Stimulated activated memory B cell treated with anti-CD40 and anti-IgM and Interleukin-4, amounts not matched to agents 10 μg/mL and 1 μg/mL and 100 μg/mL, for 72 hours (primary cell): ENCODE measurements at regions not wholly inside any gene's neighbourhood (a gene's known extent, or its start where the extent isn't known, plus 50 kb on each side); places are given as distances from the start of the nearest gene placed in this dataset.

Experiments
- ATAC-seq: fragments of 150-1000 bp; cut with Tn5 transposase; 2 replicates; pipeline ENCODE4 v1.10.0; 2021
- H3K27ac Mint-ChIP-seq: one replicate; pipeline ENCODE4 v1.8.0; 2022; ENCODE audit warnings: mild to moderate bottlenecking, mixed read lengths
- H3K27me3 Mint-ChIP-seq: one replicate; pipeline ENCODE4 v1.8.0; 2022; ENCODE audit warnings: mixed read lengths
- H3K36me3 Mint-ChIP-seq: one replicate; pipeline ENCODE4 v1.8.0; 2022; ENCODE audit warnings: mixed read lengths
- H3K4me1 Mint-ChIP-seq: one replicate; pipeline ENCODE4 v1.8.0; 2022; ENCODE audit warnings: mixed read lengths
- H3K4me3 Mint-ChIP-seq: one replicate; pipeline ENCODE4 v1.8.0; 2022; ENCODE audit warnings: mild to moderate bottlenecking, moderate library complexity, mixed read lengths
- H3K9me3 Mint-ChIP-seq: one replicate; pipeline ENCODE4 v1.8.0; 2022; ENCODE audit warnings: mixed read lengths

DNA sequence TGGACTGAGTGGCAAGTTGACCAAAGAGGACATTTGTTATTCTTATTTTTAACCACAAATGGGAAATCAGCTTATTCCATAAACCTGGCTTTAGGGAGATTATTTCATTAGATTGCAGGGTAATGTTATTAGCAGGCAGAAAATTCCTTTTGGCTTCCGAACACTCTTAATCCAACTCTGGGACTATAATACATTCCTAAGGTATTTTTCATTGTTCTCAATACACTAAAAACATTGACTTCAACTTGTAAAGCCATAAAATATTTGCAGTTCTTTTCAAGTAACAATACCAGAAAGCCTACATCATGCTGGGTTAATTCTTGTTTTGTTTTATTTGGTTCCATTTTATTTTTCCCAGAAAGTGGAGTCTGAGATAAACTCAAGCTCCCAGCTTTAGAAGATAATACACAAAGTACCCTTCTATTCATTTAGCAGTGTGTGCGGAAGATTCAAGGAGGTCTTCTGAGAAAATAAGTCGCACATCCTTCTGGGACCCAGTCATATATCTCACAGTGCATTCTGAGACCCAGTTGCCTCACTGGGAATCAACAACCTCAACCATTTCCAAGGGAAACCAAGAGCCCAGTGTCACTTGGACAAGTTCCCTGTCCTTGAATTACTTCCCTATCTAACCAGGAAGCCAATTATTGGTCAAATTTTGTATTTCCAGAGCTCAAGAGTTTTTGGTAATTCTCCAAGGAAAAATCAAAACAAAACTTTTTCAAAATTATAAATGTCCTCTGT lies 389.6 kb upstream of the DYNLRB2 start:
- no peak for ATAC-seq

GRCh38 chr16:80148826-80149225 lies 392.0 kb upstream of the DYNLRB2 start:
- H3K27ac Mint-ChIP-seq: no peak overlapping the region
- ATAC-seq: no peak
- H3K36me3 Mint-ChIP-seq: no peaks in the 10 kb centered on the region
- H3K9me3 Mint-ChIP-seq: peaks cover 2% of the 10 kb centered on the region
- no peak overlapping the region for H3K4me3 Mint-ChIP-seq
- peaks cover 16% of the 10 kb centered on the region for H3K27me3 Mint-ChIP-seq
- no peaks in the 10 kb centered on the region for H3K4me1 Mint-ChIP-seq

More for the DNA sequence above, 389.6 kb upstream of the DYNLRB2 start:
- Mint-ChIP-seq H3K4me1 (no peaks in the 10 kb centered on the region), H3K27me3 (peaks cover 2% of the 10 kb centered on the region), H3K36me3 (no peaks in the 10 kb centered on the region), H3K9me3 (peaks cover 4% of the 10 kb centered on the region), H3K4me3 (no peak overlapping the region), H3K27ac (no peak overlapping the region)

GRCh38 chr16:80147026-80147655 lies 393.7 kb upstream of the DYNLRB2 start:
- Mint-ChIP-seq H3K36me3 (no peaks in the 10 kb centered on the region), H3K27ac (no peak overlapping the region), H3K4me3 (no peak overlapping the region), H3K9me3 (peaks cover 3% of the 10 kb centered on the region), H3K27me3 (peaks cover 16% of the 10 kb centered on the region), H3K4me1 (no peaks in the 10 kb centered on the region)
- no peak for ATAC-seq

GRCh38 chr16:80144191-80144590 lies 396.6 kb upstream of the DYNLRB2 start:
- H3K36me3 Mint-ChIP-seq: no peaks in the 10 kb centered on the region
- no peak overlapping the region for H3K4me3 Mint-ChIP-seq
- ATAC-seq: peak; percentile 63
- no peaks in the 10 kb centered on the region for H3K4me1 Mint-ChIP-seq
- peaks cover 16% of the 10 kb centered on the region for H3K27me3 Mint-ChIP-seq
- peaks cover 11% of the 10 kb centered on the region for H3K9me3 Mint-ChIP-seq
- no peak overlapping the region for H3K27ac Mint-ChIP-seq

GRCh38 chr16:80142940-80143339 lies 397.9 kb upstream of the DYNLRB2 start:
- Mint-ChIP-seq H3K27me3 (peaks cover 16% of the 10 kb centered on the region), H3K36me3 (no peaks in the 10 kb centered on the region), H3K27ac (no peak overlapping the region), H3K4me3 (no peak overlapping the region), H3K9me3 (peaks cover 11% of the 10 kb centered on the region), H3K4me1 (no peaks in the 10 kb centered on the region)
- no peak for ATAC-seq

DNA sequence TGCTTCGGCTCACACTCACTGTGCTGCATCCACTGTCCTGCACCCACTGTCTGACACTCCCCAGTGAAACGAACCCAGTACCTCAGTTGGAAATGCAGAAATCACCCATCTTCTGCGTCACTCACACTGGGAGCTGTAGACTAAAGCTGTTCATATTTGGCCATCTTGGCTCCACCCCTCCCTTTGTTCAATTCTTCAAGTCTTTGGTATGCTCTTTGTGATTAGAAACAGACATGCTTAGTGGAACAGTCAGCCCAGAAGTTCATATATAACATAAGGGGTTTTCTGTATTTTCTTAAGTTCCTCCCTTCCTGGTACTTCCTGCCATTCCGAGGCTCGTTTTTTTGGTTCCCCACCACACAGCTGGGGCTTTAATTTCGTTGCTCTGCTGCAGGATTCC lies 398.5 kb upstream of the DYNLRB2 start:
- Mint-ChIP-seq H3K4me1 (no peaks in the 10 kb centered on the region), H3K27ac (no peak overlapping the region), H3K9me3 (peaks cover 11% of the 10 kb centered on the region), H3K36me3 (no peaks in the 10 kb centered on the region), H3K4me3 (no peak overlapping the region), H3K27me3 (peaks cover 16% of the 10 kb centered on the region)
- no peak for ATAC-seq

DNA sequence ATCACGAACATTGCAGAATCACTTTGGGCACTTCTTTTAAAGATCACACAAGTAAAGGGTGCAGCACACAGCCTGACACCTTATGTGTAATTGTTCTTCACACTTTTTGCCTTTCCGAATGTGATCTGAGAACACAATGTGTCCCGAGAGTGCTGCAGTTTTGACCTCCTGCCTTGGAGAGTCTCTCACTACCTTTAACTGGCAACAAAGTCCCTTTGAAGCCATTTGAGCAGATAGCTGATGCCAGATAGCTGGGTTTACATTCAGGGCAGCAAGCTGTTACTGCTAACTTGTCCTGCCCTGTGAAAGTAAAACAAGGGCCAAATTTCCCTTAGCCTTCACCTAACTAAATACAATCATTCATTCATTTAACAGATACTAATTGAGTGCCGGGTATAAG lies 411.0 kb upstream of the DYNLRB2 start:
- no peak overlapping the region for H3K27ac Mint-ChIP-seq
- H3K4me1 Mint-ChIP-seq: no peaks in the 10 kb centered on the region
- no peaks in the 10 kb centered on the region for H3K27me3 Mint-ChIP-seq
- no peaks in the 10 kb centered on the region for H3K36me3 Mint-ChIP-seq
- no peak for ATAC-seq
- H3K9me3 Mint-ChIP-seq: no peaks in the 10 kb centered on the region
- no peak overlapping the region for H3K4me3 Mint-ChIP-seq

DNA sequence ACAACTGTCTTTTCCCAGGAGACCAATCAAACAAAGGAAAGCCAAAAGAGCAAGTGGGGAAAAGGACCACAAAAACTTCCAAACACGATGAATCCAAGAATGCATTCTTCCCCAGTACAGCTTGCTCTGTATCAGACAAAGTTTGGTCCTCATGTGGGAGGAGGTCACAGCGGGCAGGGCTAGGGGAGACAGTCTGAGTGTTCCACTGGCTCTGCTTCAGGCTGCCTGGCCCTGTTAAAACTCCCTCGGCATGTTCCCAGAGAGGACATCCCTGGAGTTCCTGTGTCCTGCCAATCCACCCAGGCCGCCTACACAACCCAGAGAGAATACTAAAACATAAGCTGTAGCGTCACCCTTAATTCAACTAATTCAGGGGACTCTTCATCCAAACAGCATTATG lies 415.1 kb upstream of the DYNLRB2 start:
- ATAC-seq: no peak
- no peaks in the 10 kb centered on the region for H3K4me1 Mint-ChIP-seq
- H3K36me3 Mint-ChIP-seq: no peaks in the 10 kb centered on the region
- no peak overlapping the region for H3K27ac Mint-ChIP-seq
- H3K4me3 Mint-ChIP-seq: no peak overlapping the region
- H3K27me3 Mint-ChIP-seq: no peaks in the 10 kb centered on the region
- no peaks in the 10 kb centered on the region for H3K9me3 Mint-ChIP-seq

DNA sequence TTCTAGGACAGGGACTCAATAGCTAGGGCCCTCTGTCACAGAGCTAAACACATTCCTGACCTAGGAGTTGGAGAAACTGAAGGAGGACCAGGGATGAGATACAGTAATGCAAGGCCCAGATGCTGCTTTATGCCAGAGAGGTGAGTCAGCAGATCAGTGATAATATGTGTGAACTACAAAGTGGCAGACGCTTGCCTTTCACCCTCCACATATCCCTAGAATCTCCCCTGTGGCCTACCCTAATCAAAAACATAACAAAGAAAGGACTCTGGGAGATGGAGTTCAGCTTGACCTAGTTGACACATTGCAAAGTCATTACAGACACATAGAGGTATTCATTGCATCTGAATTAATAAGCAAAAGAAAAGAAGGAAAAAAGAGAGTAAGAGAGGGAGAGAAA lies 417.6 kb upstream of the DYNLRB2 start:
- no peaks in the 10 kb centered on the region for H3K4me1 Mint-ChIP-seq
- ATAC-seq: no peak
- H3K9me3 Mint-ChIP-seq: no peaks in the 10 kb centered on the region
- no peaks in the 10 kb centered on the region for H3K27me3 Mint-ChIP-seq
- no peak overlapping the region for H3K27ac Mint-ChIP-seq
- H3K4me3 Mint-ChIP-seq: no peak overlapping the region
- no peaks in the 10 kb centered on the region for H3K36me3 Mint-ChIP-seq

GRCh38 chr16:80122115-80122514 lies 418.7 kb upstream of the DYNLRB2 start:
- ATAC-seq: no peak
- Mint-ChIP-seq H3K4me1 (no peaks in the 10 kb centered on the region), H3K27ac (no peak overlapping the region), H3K27me3 (no peaks in the 10 kb centered on the region), H3K4me3 (no peak overlapping the region), H3K36me3 (no peaks in the 10 kb centered on the region), H3K9me3 (no peaks in the 10 kb centered on the region)

DNA sequence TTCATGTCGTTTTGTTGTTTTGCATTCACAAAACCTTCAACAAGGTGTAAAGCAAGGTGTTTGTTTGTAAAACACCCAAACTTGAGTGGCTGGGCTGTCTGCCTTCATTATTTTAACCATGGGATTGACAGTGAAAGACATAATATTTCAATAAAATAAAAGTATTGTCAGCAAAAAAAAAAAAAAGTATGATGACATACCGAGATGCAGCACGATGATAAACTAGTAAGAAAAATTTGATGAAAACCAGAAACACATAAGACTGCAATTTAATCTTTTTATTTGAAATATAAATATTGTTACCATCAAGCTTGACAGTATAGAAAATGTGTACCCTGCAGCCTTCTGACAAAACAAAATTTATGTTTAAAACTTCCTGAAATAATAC lies 419.3 kb upstream of the DYNLRB2 start:
- Mint-ChIP-seq H3K36me3 (no peaks in the 10 kb centered on the region), H3K4me1 (no peaks in the 10 kb centered on the region), H3K27me3 (no peaks in the 10 kb centered on the region), H3K27ac (no peak overlapping the region), H3K4me3 (no peak overlapping the region), H3K9me3 (no peaks in the 10 kb centered on the region)
- no peak for ATAC-seq

- no peaks in the 10 kb centered on the region for H3K27me3 Mint-ChIP-seq
- H3K4me1 Mint-ChIP-seq: no peaks in the 10 kb centered on the region
- H3K4me3 Mint-ChIP-seq: no peak overlapping the region
- H3K36me3 Mint-ChIP-seq: no peaks in the 10 kb centered on the region
- H3K9me3 Mint-ChIP-seq: no peaks in the 10 kb centered on the region
- H3K27ac Mint-ChIP-seq: no peak overlapping the region
- no peak for ATAC-seq
Observed at GRCh38 chr16:80120899-80121521, 419.8 kb upstream of the DYNLRB2 start.

DNA sequence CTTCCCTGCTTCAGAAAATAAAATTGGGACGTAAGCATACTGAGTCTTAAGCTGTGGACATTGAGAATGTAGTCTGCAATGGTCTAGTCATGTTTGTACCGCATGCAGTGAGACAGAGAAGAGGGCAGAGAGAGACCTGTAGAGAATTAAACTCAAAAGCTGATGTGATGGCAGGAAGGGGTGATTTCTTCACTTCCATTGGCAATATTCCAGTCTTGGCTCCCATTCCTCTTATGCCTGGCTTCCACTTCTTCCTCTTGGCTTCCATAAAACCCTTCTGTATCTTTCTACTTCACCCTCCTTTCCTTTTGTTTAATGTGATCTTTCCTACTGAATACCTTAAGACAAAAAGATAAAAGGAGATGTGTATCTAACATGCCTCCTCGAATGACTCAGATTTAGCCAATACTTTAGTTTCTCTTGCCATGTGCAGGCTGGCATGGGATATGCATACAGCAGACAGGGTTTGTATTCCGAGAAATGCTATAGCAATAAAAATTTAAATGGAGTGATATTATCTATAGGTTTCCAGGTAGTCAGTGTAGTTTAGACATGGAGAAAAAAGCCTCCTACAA lies 423.1 kb upstream of the DYNLRB2 start:
- H3K36me3 Mint-ChIP-seq: no peaks in the 10 kb centered on the region
- H3K9me3 Mint-ChIP-seq: no peaks in the 10 kb centered on the region
- H3K27ac Mint-ChIP-seq: no peak overlapping the region
- H3K27me3 Mint-ChIP-seq: no peaks in the 10 kb centered on the region
- no peak for ATAC-seq
- no peak overlapping the region for H3K4me3 Mint-ChIP-seq
- H3K4me1 Mint-ChIP-seq: no peaks in the 10 kb centered on the region

GRCh38 chr16:80116711-80117110 lies 424.1 kb upstream of the DYNLRB2 start:
- Mint-ChIP-seq H3K36me3 (no peaks in the 10 kb centered on the region), H3K27me3 (no peaks in the 10 kb centered on the region), H3K9me3 (no peaks in the 10 kb centered on the region), H3K27ac (no peak overlapping the region), H3K4me3 (no peak overlapping the region), H3K4me1 (no peaks in the 10 kb centered on the region)
- no peak for ATAC-seq

GRCh38 chr16:80114699-80115098 lies 426.1 kb upstream of the DYNLRB2 start:
- Mint-ChIP-seq H3K4me1 (no peaks in the 10 kb centered on the region), H3K4me3 (no peak overlapping the region), H3K36me3 (no peaks in the 10 kb centered on the region), H3K27me3 (no peaks in the 10 kb centered on the region), H3K9me3 (no peaks in the 10 kb centered on the region), H3K27ac (no peak overlapping the region)
- no peak for ATAC-seq
